ENCODE measurements at regions not wholly inside any gene's neighbourhood (a gene's known extent, or its start where the extent isn't known, plus 50 kb on each side); places are given as distances from the start of the nearest gene placed in this dataset.
A peak's percentile ranks its signal among the peaks of the same experiment; 100 is the strongest.

DNA sequence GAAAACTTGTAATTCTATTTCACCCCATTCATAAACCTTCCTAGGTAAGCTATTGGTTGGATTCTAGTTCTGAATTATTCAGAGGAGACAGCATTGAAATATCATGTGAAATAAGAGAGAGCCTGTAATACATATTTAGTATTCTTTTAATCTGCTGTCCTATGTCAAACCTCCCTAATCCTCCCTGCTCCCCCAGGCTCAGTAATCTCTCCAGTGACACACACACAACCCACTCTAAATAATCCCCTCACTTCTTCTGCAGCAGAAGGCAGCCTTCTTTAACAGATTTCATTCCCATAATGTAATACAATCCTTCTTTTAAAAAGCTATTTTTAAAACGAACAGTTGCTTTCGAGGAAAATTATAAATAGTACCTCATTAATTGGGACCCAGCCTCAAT lies 639.7 kb upstream of the AUTS2 start:
- Histone ChIP-seq H3K79me2 (ENCODE audit: insufficient read depth, low read length) (no peaks in the 10 kb centered on the region), H3K27ac (ENCODE audit: low read depth, low read length) (no peak overlapping the region), H3K4me1 (ENCODE audit: insufficient read depth, low read length) (peaks cover under 1% of the 10 kb centered on the region), H3K27me3 (ENCODE audit: insufficient read depth, low read length) (no peaks in the 10 kb centered on the region), H4K20me1 (ENCODE audit: insufficient read depth, low read length) (no peaks in the 10 kb centered on the region), H3K36me3 (ENCODE audit: insufficient read depth, low read length) (no peaks in the 10 kb centered on the region), H2AFZ (ENCODE audit: low read length) (no peak overlapping the region), H3K4me3 (ENCODE audit: insufficient read depth, low read length) (no peak overlapping the region), H3K9me3 (ENCODE audit: low read depth, low read length) (no peaks in the 10 kb centered on the region), H3K4me2 (ENCODE audit: insufficient read depth, low read length) (no peak overlapping the region)
- TF ChIP-seq CTCF (IDR thresholded peaks at IDR 0.05; ENCODE audit: extremely low read depth, low read depth, low read length) = no peak
- DNase-seq (ENCODE audit: insufficient read length, low spot score, missing footprints) = no peak

DNA sequence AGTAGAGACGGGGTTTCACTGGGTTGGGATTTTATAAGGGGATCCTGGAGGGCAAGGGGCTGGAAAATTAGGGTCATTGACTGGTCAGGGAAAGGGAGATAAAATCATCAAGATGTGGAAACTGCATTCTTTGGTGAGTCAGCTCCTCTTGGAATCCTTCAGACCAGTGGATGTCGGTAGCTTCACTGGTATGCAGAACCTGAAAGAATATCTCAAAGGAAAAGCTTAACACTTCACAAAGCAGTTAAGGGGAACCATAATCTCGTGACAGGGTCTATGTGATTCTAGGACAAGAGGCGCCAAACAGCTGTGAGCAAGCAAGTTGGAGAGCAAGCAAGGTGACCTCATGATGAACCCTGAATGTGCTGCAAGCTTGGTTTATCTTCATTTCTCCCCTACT lies 634.7 kb upstream of the AUTS2 start:
- Histone ChIP-seq H3K79me2 (ENCODE audit: insufficient read depth, low read length) (no peaks in the 10 kb centered on the region), H3K9me3 (ENCODE audit: low read depth, low read length) (no peaks in the 10 kb centered on the region), H4K20me1 (ENCODE audit: insufficient read depth, low read length) (no peaks in the 10 kb centered on the region), H3K36me3 (ENCODE audit: insufficient read depth, low read length) (no peaks in the 10 kb centered on the region), H3K27me3 (ENCODE audit: insufficient read depth, low read length) (no peaks in the 10 kb centered on the region), H3K4me3 (ENCODE audit: insufficient read depth, low read length) (no peak overlapping the region), H3K4me2 (ENCODE audit: insufficient read depth, low read length) (peak overlapping the region; percentile 40), H2AFZ (ENCODE audit: low read length) (no peak overlapping the region), H3K27ac (ENCODE audit: low read depth, low read length) (peak overlapping the region; percentile 71), H3K4me1 (ENCODE audit: insufficient read depth, low read length) (peaks cover 13% of the 10 kb centered on the region)
- TF ChIP-seq CTCF (IDR thresholded peaks at IDR 0.05; ENCODE audit: extremely low read depth, low read depth, low read length) = no peak
- peak; percentile 59 for DNase-seq (ENCODE audit: insufficient read length, low spot score, missing footprints)

DNA sequence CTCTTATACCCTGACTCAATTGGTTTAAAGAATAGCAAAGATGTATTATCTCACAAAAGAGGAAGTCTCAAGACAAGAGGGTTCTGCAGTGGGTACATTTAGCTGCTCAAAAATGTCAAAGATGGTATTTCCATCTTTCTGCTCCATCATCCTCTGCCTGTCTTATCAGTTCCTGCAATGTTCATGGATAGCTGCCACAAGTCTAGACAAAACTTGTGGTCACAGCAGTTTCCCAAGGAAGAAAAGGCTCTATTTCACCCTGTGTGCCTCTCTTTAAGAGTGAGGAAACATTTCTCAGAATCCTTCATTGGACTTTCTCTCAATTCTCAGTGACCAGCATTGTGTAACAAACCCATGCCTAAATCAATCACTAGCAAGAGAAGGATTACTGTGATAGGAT lies 634.2 kb upstream of the AUTS2 start:
- DNase-seq (ENCODE audit: insufficient read length, low spot score, missing footprints) = no peak
- H3K9me3 ChIP-seq (ENCODE audit: low read depth, low read length) = no peaks in the 10 kb centered on the region
- H4K20me1 ChIP-seq (ENCODE audit: insufficient read depth, low read length) = no peaks in the 10 kb centered on the region
- H3K4me3 ChIP-seq (ENCODE audit: insufficient read depth, low read length) = no peak overlapping the region
- H3K27ac ChIP-seq (ENCODE audit: low read depth, low read length) = peak overlapping the region; percentile 71
- H3K4me1 ChIP-seq (ENCODE audit: insufficient read depth, low read length) = peaks cover 13% of the 10 kb centered on the region
- TF ChIP-seq CTCF (IDR thresholded peaks at IDR 0.05; ENCODE audit: extremely low read depth, low read depth, low read length) = no peak
- H2AFZ ChIP-seq (ENCODE audit: low read length) = no peak overlapping the region
- no peaks in the 10 kb centered on the region for H3K27me3 ChIP-seq (ENCODE audit: insufficient read depth, low read length)
- H3K4me2 ChIP-seq (ENCODE audit: insufficient read depth, low read length) = peak overlapping the region; percentile 40
- no peaks in the 10 kb centered on the region for H3K36me3 ChIP-seq (ENCODE audit: insufficient read depth, low read length)
- H3K79me2 ChIP-seq (ENCODE audit: insufficient read depth, low read length) = no peaks in the 10 kb centered on the region

- no peak for TF ChIP-seq CTCF (IDR thresholded peaks at IDR 0.05; ENCODE audit: extremely low read depth, low read depth, low read length)
- Histone ChIP-seq H3K27ac (ENCODE audit: low read depth, low read length) (no peak overlapping the region), H3K36me3 (ENCODE audit: insufficient read depth, low read length) (no peaks in the 10 kb centered on the region), H3K4me3 (ENCODE audit: insufficient read depth, low read length) (no peak overlapping the region), H3K4me2 (ENCODE audit: insufficient read depth, low read length) (no peak overlapping the region), H3K27me3 (ENCODE audit: insufficient read depth, low read length) (no peaks in the 10 kb centered on the region), H3K9me3 (ENCODE audit: low read depth, low read length) (no peaks in the 10 kb centered on the region), H4K20me1 (ENCODE audit: insufficient read depth, low read length) (no peaks in the 10 kb centered on the region), H2AFZ (ENCODE audit: low read length) (no peak overlapping the region), H3K79me2 (ENCODE audit: insufficient read depth, low read length) (no peaks in the 10 kb centered on the region), H3K4me1 (ENCODE audit: insufficient read depth, low read length) (peaks cover 13% of the 10 kb centered on the region)
- DNase-seq (ENCODE audit: insufficient read length, low spot score, missing footprints) = no peak
Measured at GRCh38 chr7:68965351-68965750, 632.9 kb upstream of the AUTS2 start.

Data from osteoblast (primary cell).